HG03521 (cell line): ENCODE measurements at regions not wholly inside any gene's neighbourhood (a gene's known extent, or its start where the extent isn't known, plus 50 kb on each side); places are given as distances from the start of the nearest gene placed in this dataset.

Experiments
- ATAC-seq: cut with Tn5 transposase; IDR thresholded peaks from one replicate; pipeline ENCODE4 v1.9.1; 2021; ENCODE audit warnings: mild to moderate bottlenecking, moderate library complexity; ENCODE audit not compliant: unreplicated experiment

- peak; percentile 52 for ATAC-seq
Observed at GRCh38 chr5:35478856-35479682, 138.6 kb upstream of the SPEF2 start.

GRCh38 chr5:35477911-35478310, 139.8 kb upstream of the SPEF2 start:
- no peak for ATAC-seq

GRCh38 chr5:35477321-35477720, 140.3 kb upstream of the SPEF2 start:
- no peak for ATAC-seq

GRCh38 chr5:35476797-35477196, 140.9 kb upstream of the SPEF2 start:
- no peak for ATAC-seq

- no peak for ATAC-seq
Observed at GRCh38 chr5:35476036-35476435, 141.6 kb upstream of the SPEF2 start.

- no peak for ATAC-seq
Observed at GRCh38 chr5:35473589-35473988, 144.1 kb upstream of the SPEF2 start.

GRCh38 chr5:35470866-35471265, 146.8 kb upstream of the SPEF2 start:
- ATAC-seq: no peak

- no peak for ATAC-seq
Observed at GRCh38 chr5:35468811-35469210, 148.9 kb upstream of the SPEF2 start.

- ATAC-seq: no peak
Observed at GRCh38 chr5:35466746-35467145, 150.9 kb upstream of the SPEF2 start.

GRCh38 chr5:35464757-35465156, 152.9 kb upstream of the SPEF2 start:
- ATAC-seq: no peak

- no peak for ATAC-seq
Observed at GRCh38 chr5:35461530-35461929, 156.1 kb upstream of the SPEF2 start.

GRCh38 chr5:35458824-35459207, 158.8 kb upstream of the SPEF2 start:
- ATAC-seq: no peak

GRCh38 chr5:35457912-35458823, 159.5 kb upstream of the SPEF2 start:
- no peak for ATAC-seq

GRCh38 chr5:35456506-35456905, 161.2 kb upstream of the SPEF2 start:
- no peak for ATAC-seq

GRCh38 chr5:35454011-35454525, 163.6 kb upstream of the SPEF2 start:
- ATAC-seq: no peak

- ATAC-seq: no peak
Observed at GRCh38 chr5:35443803-35444595, 173.7 kb upstream of the SPEF2 start.

- no peak for ATAC-seq
Observed at GRCh38 chr5:35442885-35443639, 174.6 kb upstream of the SPEF2 start.

GRCh38 chr5:35440409-35440808, 177.3 kb upstream of the SPEF2 start:
- no peak for ATAC-seq

- no peak for ATAC-seq
Observed at GRCh38 chr5:35438786-35439185, 178.9 kb upstream of the SPEF2 start.

- no peak for ATAC-seq
Observed at GRCh38 chr5:35438288-35438687, 179.4 kb upstream of the SPEF2 start.
